ENCODE measurements at regions not wholly inside any gene's neighbourhood (a gene's known extent, or its start where the extent isn't known, plus 50 kb on each side); places are given as distances from the start of the nearest gene placed in this dataset.

DNA sequence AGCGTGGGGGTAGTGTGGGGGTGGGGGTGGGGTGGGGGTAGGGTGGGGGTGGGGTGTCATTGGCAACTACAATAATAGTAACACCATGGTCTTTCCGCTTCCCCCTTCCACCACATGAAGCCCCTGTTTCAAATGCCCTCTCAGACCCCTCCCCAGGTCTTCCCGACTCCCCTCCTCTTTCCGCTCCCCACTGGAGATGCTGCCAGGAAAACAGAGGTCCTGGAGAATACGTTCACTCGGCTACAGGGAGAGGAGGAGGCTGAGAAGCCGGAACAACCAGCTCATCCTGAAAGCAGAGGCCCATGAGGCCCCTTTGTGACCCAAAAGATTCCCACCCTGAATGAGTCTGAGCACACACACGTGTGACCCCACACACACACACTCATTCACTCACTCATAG, 75.4 kb downstream of the CPN2 start:
- H3K4me3 ChIP-seq (replicated peaks; ENCODE audit: low read depth, low read length): no peak overlapping the region
- TF ChIP-seq, protein P1, sequence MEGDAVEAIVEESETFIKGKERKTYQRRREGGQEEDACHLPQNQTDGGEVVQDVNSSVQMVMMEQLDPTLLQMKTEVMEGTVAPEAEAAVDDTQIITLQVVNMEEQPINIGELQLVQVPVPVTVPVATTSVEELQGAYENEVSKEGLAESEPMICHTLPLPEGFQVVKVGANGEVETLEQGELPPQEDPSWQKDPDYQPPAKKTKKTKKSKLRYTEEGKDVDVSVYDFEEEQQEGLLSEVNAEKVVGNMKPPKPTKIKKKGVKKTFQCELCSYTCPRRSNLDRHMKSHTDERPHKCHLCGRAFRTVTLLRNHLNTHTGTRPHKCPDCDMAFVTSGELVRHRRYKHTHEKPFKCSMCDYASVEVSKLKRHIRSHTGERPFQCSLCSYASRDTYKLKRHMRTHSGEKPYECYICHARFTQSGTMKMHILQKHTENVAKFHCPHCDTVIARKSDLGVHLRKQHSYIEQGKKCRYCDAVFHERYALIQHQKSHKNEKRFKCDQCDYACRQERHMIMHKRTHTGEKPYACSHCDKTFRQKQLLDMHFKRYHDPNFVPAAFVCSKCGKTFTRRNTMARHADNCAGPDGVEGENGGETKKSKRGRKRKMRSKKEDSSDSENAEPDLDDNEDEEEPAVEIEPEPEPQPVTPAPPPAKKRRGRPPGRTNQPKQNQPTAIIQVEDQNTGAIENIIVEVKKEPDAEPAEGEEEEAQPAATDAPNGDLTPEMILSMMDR (IDR thresholded peaks at IDR 0.05; ENCODE audit: low read depth, low read length, missing control alignments): no peak
- no peak for DNase-seq (ENCODE audit: extremely low read depth, low read depth)

DNA sequence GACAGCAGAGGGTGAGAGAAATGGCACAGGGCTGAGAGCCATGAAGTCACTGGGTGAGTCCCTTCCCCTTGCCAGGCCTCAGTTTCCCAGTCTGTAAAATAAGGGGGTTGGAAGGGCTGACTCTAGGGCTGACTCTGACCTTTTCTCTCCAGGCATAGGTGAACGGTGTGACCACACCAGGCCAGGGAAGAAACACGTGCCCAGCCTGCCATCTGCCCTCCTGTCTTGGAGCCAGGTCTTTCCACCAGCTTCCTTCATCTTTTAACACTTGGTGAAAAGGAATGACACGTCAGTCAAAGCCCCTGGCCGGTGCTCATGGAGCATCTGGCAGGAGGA, 74.4 kb downstream of the CPN2 start:
- no peak for DNase-seq (ENCODE audit: extremely low read depth, low read depth)
- TF ChIP-seq, protein P1 (IDR thresholded peaks at IDR 0.05; ENCODE audit: low read depth, low read length, missing control alignments): no peak
- no peak overlapping the region for H3K4me3 ChIP-seq (replicated peaks; ENCODE audit: low read depth, low read length)

DNA sequence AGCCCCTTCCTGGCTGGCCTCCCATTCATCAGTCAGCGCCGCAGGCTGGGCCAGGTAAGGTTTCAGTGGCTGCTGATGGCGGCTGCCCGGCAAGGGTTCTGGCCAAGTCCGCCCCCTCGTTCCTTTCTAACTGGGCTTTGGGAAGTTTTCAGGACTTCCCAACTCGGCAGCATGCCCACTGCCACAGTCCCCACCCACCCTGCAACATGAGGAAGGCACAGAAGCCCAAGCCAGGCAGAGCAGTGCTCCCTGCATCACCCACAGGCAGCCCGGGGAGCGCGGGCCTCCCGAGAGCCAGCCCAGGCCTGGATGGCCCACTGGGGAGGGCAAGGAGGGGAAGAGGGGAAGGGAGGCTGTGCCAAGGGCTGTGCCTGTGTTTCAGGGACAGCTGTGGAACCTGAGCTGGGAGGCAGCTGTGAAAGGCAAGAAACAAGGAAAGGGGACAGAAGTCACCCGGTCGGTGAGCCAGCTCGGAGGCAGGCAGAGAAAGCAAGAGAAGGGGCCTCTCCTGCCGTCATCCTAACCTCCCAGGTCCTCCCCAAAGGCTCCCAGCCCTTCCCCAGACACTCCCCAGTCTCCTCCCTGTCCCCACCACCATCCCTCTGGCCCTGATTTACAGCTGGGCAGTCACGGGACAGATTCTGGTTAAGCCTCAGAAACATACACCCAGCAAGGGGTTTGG, 73.9 kb downstream of the CPN2 start:
- DNase-seq (ENCODE audit: extremely low read depth, low read depth): no peak
- TF ChIP-seq, protein P1 (IDR thresholded peaks at IDR 0.05; ENCODE audit: low read depth, low read length, missing control alignments): no peak
- H3K4me3 ChIP-seq (replicated peaks; ENCODE audit: low read depth, low read length): no peak overlapping the region

DNA sequence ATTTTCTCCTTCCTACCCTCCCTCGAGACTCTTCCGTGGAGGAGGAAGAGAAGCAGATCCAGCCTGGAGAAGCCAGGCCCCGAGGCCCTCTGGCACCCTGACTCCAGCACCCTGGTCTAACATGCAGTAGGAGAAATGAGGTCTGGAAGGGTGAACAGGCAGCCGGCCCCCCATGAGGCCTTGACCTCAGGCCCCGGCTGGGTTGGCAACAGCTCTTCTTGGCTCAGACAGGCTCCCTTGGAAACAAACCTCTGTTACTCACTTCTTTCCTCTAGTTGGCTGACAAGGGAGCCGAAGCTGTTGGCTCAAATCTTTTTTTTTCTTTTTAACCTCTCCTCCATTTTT, 73.4 kb downstream of the CPN2 start:
- no peak overlapping the region for H3K4me3 ChIP-seq (replicated peaks; ENCODE audit: low read depth, low read length)
- DNase-seq (ENCODE audit: extremely low read depth, low read depth): no peak
- TF ChIP-seq, protein P1 (IDR thresholded peaks at IDR 0.05; ENCODE audit: low read depth, low read length, missing control alignments): no peak

DNA sequence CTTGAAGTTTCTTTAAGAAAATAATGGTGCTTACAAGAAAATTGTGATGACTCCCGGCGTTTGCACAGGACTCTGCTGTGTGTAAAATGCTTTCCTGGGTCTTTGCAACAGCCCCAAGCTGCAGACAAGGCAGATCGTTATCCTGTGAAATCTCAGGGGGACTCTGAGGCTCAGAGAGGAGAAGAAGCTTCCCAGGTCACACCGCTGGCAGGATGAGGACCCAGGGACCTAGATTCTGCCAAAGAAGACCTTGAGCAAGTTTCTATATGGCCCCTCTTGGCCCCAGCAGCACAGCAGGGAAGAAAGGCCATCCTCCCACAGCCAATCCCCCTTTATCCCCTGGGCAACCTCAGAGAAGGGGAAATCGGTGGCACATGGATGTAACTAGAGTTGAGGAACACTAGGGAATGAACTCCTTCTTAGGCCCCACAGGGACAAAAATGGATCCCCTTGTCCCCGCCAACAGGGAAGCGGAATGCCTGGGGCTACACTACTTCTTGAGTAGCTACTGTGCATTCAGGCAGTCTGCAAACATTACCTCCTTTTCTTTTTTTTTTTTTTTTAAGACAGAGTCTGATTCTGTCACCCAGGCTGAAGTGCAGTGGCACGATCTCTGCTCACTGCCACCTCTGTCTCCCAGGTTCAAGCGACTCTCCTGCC, 72.8 kb downstream of the CPN2 start:
- TF ChIP-seq, protein P1 (IDR thresholded peaks at IDR 0.05; ENCODE audit: low read depth, low read length, missing control alignments): no peak
- no peak for DNase-seq (ENCODE audit: extremely low read depth, low read depth)
- H3K4me3 ChIP-seq (replicated peaks; ENCODE audit: low read depth, low read length): no peak overlapping the region

DNA sequence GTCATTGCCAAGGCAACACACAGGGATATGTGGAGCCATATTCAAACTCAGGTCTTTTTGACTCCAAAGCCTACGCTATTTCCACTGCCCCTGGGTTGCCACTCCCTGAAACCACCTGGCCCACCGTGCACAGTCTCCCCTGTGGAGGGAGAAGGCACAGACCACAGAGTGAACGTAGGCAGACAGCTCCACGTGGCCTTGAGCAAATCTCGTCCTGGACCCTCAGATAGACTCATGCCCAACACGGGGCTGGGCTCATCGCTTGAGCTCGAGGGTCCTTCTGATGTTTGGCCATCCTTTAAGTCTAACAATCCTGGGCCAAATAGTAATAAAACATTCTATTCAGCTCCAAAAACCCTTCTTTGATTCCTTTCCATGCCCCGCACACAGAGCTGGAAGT, 72.0 kb downstream of the CPN2 start:
- H3K4me3 ChIP-seq (replicated peaks; ENCODE audit: low read depth, low read length): no peak overlapping the region
- no peak for DNase-seq (ENCODE audit: extremely low read depth, low read depth)
- TF ChIP-seq, protein P1 (IDR thresholded peaks at IDR 0.05; ENCODE audit: low read depth, low read length, missing control alignments): no peak

All from HFF-Myc (cell line).